CD14-positive monocyte (primary cell): ENCODE measurements at regions not wholly inside any gene's neighbourhood (a gene's known extent, or its start where the extent isn't known, plus 50 kb on each side); places are given as distances from the start of the nearest gene placed in this dataset.

Experiments
- DNase-seq, 3 donors: peaks; one replicate each; pipeline ENCODE4 v3.0.0-alpha.2; 2011 to 2022
- H2AFZ ChIP-seq: 2 replicates; pipeline ENCODE4 v1.6.0; 2012; ENCODE audit warnings: mild to moderate bottlenecking, low read depth, low read length, inconsistent platforms; ENCODE audit not compliant: insufficient read depth, poor library complexity, severe bottlenecking
- H3K27ac ChIP-seq, 2 donors: 1 replicate in 1 of 2; 2 replicates in 1 of 2; pipeline ENCODE4 v1.5.1; 2012 to 2013; ENCODE audit warnings: low read length in 2 of 2, control low read depth in 1 of 2, inconsistent platforms in 1 of 2, low read depth in 1 of 2, mild to moderate bottlenecking in 1 of 2
- H3K27me3 ChIP-seq, 2 donors: one replicate each; pipeline versions ENCODE4 v1.6.0 to v1.6.1; 2011 to 2013; ENCODE audit warnings: low read length in 2 of 2; ENCODE audit not compliant: control insufficient read depth in 2 of 2, insufficient read depth in 2 of 2
- H3K36me3 ChIP-seq, 2 donors: replicated peaks in 1 of 2; 1 replicate in 1 of 2; 2 replicates in 1 of 2; pipeline versions ENCODE4 v1.5.1 to v1.6.1; 2012 to 2013; ENCODE audit warnings: low read length in 2 of 2, control low read depth in 1 of 2, inconsistent platforms in 1 of 2, mild to moderate bottlenecking in 1 of 2; ENCODE audit not compliant: insufficient read depth in 2 of 2, control insufficient read depth in 1 of 2
- H3K4me1 ChIP-seq, 2 donors: 1 replicate in 1 of 2; 2 replicates in 1 of 2; pipeline versions ENCODE4 v1.5.1 to v1.6.1; 2012 to 2013; ENCODE audit warnings: low read length in 2 of 2, control low read depth in 1 of 2, inconsistent platforms in 1 of 2, mild to moderate bottlenecking in 1 of 2, moderate library complexity in 1 of 2; ENCODE audit not compliant: insufficient read depth in 2 of 2, control insufficient read depth in 1 of 2
- H3K4me2 ChIP-seq: replicated peaks from 2 replicates; pipeline ENCODE3; 2012; ENCODE audit warnings: low read length, moderate library complexity, mild to moderate bottlenecking; ENCODE audit not compliant: poor library complexity, severe bottlenecking; ENCODE audit errors: extremely low read depth
- H3K4me3 ChIP-seq, 3 experiments: fragments of 200-600 bp in 1 of 3; sonication (generic) in 1 of 3; replicated peaks in 1 of 3; 1 replicate in 2 of 3; 2 replicates in 1 of 3; pipeline ENCODE4 v1.5.1; 2011 to 2013; ENCODE audit warnings: low read length in 3 of 3, mild to moderate bottlenecking in 3 of 3, control low read depth in 2 of 3, low read depth in 2 of 3, inconsistent platforms in 1 of 3, moderate library complexity in 1 of 3
- H3K79me2 ChIP-seq: 2 replicates; pipeline ENCODE4 v1.6.0; 2012; ENCODE audit warnings: mild to moderate bottlenecking, control low read depth, inconsistent platforms, low read length, moderate library complexity; ENCODE audit not compliant: insufficient read depth
- H3K9ac ChIP-seq: 2 replicates; pipeline ENCODE4 v1.6.0; 2017; ENCODE audit warnings: low read length, mild to moderate bottlenecking; ENCODE audit not compliant: insufficient read depth, poor library complexity, severe bottlenecking
- H3K9me3 ChIP-seq, 2 donors: replicated peaks in 1 of 2; 1 replicate in 1 of 2; 2 replicates in 1 of 2; pipeline versions ENCODE4 v1.5.1 to v1.6.1; 2012 to 2013; ENCODE audit warnings: low read length in 2 of 2, control low read depth in 1 of 2; ENCODE audit not compliant: control insufficient read depth in 1 of 2, insufficient read depth in 1 of 2
- H4K20me1 ChIP-seq: 2 replicates; pipeline ENCODE4 v1.6.0; 2012; ENCODE audit warnings: mild to moderate bottlenecking, low read length, control low read depth, moderate library complexity; ENCODE audit not compliant: insufficient read depth
- H3K27ac Mint-ChIP-seq, 7 donors: one replicate each; pipeline ENCODE4 v1.8.0; 2020; ENCODE audit warnings: mild to moderate bottlenecking in 7 of 7, mixed read lengths in 7 of 7, moderate library complexity in 6 of 7, inconsistent platforms in 2 of 7
- H3K27me3 Mint-ChIP-seq, 3 donors: one replicate each; pipeline ENCODE4 v1.8.0; 2021 to 2022; ENCODE audit warnings: low read depth in 3 of 3, mild to moderate bottlenecking in 3 of 3, mixed read lengths in 3 of 3, moderate library complexity in 3 of 3, inconsistent platforms in 1 of 3
- H3K36me3 Mint-ChIP-seq, 2 donors: one replicate each; pipeline ENCODE4 v1.8.0; 2020; ENCODE audit warnings: mixed read lengths in 2 of 2, inconsistent platforms in 1 of 2, mild to moderate bottlenecking in 1 of 2
- H3K4me1 Mint-ChIP-seq: one replicate; pipeline ENCODE4 v1.8.0; 2020; ENCODE audit warnings: mild to moderate bottlenecking, mixed read lengths
- H3K4me3 Mint-ChIP-seq, 2 donors: one replicate each; pipeline ENCODE4 v1.8.0; 2020; ENCODE audit warnings: mild to moderate bottlenecking in 2 of 2, mixed read lengths in 2 of 2, moderate library complexity in 1 of 2
- H3K9me3 Mint-ChIP-seq, 7 donors: one replicate each; pipeline ENCODE4 v1.8.0; 2020 to 2022; ENCODE audit warnings: mixed read lengths in 7 of 7, mild to moderate bottlenecking in 6 of 7, moderate library complexity in 6 of 7, inconsistent platforms in 2 of 7
- WGBS: methylation state at CpG from one replicate; pipeline ENCODE4 v1.1.5; 2013; ENCODE audit warnings: missing lambda C conversion rate; ENCODE audit not compliant: insufficient coverage; 5-methylcytosine and 5-hydroxymethylcytosine counted together
- intact Hi-C, 2 donors: fragments of 100-400 bp; cut with micrococcal nuclease; formaldehyde crosslinking; loops; one replicate each; pipeline versions ENCODE4 v1.15.0 to v1.15.1; 2023
- TF ChIP-seq, protein P1 (sequence below): fragments of 200-600 bp; IDR thresholded peaks from one replicate; pipeline ENCODE4 v1.8.0; 2022; ENCODE audit warnings: antibody characterized with exemption, mild to moderate bottlenecking

DNA sequence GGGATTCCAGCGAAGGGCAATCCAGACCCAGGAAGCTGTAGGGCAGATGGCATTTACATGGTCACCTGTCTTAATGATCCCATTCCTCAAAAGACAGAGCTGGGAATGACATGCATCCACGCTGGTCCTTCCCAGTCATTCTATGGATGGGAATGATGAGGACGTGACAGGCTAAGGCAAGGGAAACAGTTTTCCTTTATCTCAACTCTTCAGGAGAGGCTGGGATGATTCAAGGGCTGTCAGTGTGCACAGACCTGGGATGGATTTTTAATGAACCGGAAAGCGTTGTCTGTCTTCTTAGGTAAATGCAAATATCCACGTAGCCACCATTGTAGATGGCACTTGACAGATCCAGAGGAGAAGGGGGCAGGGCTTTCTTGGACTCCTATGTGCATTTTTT lies 483.2 kb upstream of the EEF2KMT start:
- Mint-ChIP-seq H3K27me3 (peaks cover 0 to 3% (median 2%) of the 10 kb centered on the region in 3 donors), H3K4me1 (no peaks in the 10 kb centered on the region), H3K4me3 (no peak overlapping the region), H3K36me3 (no peaks in the 10 kb centered on the region), H3K9me3 (peaks cover 0 to 1% (median 0%) of the 10 kb centered on the region in 7 donors), H3K27ac (peak overlapping the region in 1 of 7 donors; percentile 42)
- no peaks in the 10 kb centered on the region for H3K79me2 ChIP-seq
- 93% methylated on average over 3 of the region's 6 CpGs for WGBS
- no peaks in the 10 kb centered on the region for H3K4me1 ChIP-seq
- H3K4me2 ChIP-seq, result no peak overlapping the region
- TF ChIP-seq, protein P1, sequence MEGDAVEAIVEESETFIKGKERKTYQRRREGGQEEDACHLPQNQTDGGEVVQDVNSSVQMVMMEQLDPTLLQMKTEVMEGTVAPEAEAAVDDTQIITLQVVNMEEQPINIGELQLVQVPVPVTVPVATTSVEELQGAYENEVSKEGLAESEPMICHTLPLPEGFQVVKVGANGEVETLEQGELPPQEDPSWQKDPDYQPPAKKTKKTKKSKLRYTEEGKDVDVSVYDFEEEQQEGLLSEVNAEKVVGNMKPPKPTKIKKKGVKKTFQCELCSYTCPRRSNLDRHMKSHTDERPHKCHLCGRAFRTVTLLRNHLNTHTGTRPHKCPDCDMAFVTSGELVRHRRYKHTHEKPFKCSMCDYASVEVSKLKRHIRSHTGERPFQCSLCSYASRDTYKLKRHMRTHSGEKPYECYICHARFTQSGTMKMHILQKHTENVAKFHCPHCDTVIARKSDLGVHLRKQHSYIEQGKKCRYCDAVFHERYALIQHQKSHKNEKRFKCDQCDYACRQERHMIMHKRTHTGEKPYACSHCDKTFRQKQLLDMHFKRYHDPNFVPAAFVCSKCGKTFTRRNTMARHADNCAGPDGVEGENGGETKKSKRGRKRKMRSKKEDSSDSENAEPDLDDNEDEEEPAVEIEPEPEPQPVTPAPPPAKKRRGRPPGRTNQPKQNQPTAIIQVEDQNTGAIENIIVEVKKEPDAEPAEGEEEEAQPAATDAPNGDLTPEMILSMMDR, result no peak
- H3K9me3 ChIP-seq, result no peaks in the 10 kb centered on the region
- H3K27me3 ChIP-seq, result no peaks in the 10 kb centered on the region
- intact Hi-C loops, result no loop called here
- H3K4me3 ChIP-seq, result no peak overlapping the region
- no peak for DNase-seq
- H3K27ac ChIP-seq, result no peak overlapping the region
- no peaks in the 10 kb centered on the region for H3K36me3 ChIP-seq
- H3K9ac ChIP-seq, result no peak overlapping the region
- H2AFZ ChIP-seq, result no peak overlapping the region
- H4K20me1 ChIP-seq, result no peaks in the 10 kb centered on the region

DNA sequence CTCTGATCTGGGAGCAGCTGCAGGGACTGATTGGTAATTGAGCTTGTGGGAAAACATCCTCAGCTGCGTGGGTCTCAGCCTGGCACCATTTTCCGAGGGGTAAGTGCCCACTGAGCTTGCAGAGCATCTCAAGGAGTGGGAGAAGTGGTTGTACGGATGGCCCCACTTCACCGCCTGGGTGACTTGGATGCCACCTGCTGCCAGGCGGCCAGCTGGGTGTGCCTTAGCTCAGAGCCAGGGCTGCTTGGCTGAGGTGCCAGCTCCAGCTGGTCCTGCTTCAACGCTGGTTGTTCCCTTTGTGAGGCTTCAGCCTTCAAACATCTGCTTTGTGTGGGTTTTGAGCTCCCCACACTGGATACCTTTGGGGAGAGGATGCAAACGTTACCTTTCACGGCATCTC lies 482.7 kb upstream of the EEF2KMT start:
- WGBS, result 81% methylated on average over 8 of the region's 8 CpGs
- no peak overlapping the region for H3K9ac ChIP-seq
- no peaks in the 10 kb centered on the region for H3K36me3 ChIP-seq
- Mint-ChIP-seq H3K27ac (no peak overlapping the region), H3K36me3 (no peaks in the 10 kb centered on the region), H3K4me1 (no peaks in the 10 kb centered on the region), H3K27me3 (peaks cover 0 to 2% (median 1%) of the 10 kb centered on the region in 3 donors), H3K4me3 (no peak overlapping the region), H3K9me3 (peaks cover 0 to 1% (median 0%) of the 10 kb centered on the region in 7 donors)
- H3K4me2 ChIP-seq, result no peak overlapping the region
- no peaks in the 10 kb centered on the region for H3K9me3 ChIP-seq
- no peaks in the 10 kb centered on the region for H4K20me1 ChIP-seq
- H3K27ac ChIP-seq, result no peak overlapping the region
- no peaks in the 10 kb centered on the region for H3K4me1 ChIP-seq
- no peak overlapping the region for H2AFZ ChIP-seq
- intact Hi-C loops, result no loop called here
- no peak for DNase-seq
- H3K27me3 ChIP-seq, result no peaks in the 10 kb centered on the region
- H3K4me3 ChIP-seq, result no peak overlapping the region
- TF ChIP-seq, protein P1, result no peak
- no peaks in the 10 kb centered on the region for H3K79me2 ChIP-seq
